ENCODE measurements at regions not wholly inside any gene's neighbourhood (a gene's known extent, or its start where the extent isn't known, plus 50 kb on each side); places are given as distances from the start of the nearest gene placed in this dataset.
"Not testable (repeated sequence)": the region's sequence is repeated elsewhere in the genome, so short reads cannot be mapped to it uniquely, and the experiment has no call there.

- no peak for DNase-seq (ENCODE audit: extremely low spot score)
- WGBS, result 53% methylated on average over 2 of the region's 2 CpGs
- H3K27me3 ChIP-seq, result no peaks in the 10 kb centered on the region
- no peaks in the 10 kb centered on the region for H3K36me3 ChIP-seq
- no peak overlapping the region for H3K4me3 ChIP-seq
- H3K27ac ChIP-seq (replicated peaks in 1 of 4), result no peak overlapping the region
- H3K9me3 ChIP-seq, result no peaks in the 10 kb centered on the region
- H3K4me1 ChIP-seq, result no peaks in the 10 kb centered on the region
- intact Hi-C loops (cut with DNase I), result no loop called here
- TF ChIP-seq CTCF (IDR thresholded peaks at IDR 0.05), result no peak
- no peak for TF ChIP-seq POLR2AphosphoS5 (IDR thresholded peaks at IDR 0.05)
- TF ChIP-seq POLR2A (IDR thresholded peaks at IDR 0.05; ENCODE audit: low read depth), result no peak
- no peak for TF ChIP-seq EP300 (IDR thresholded peaks at IDR 0.05)
Observed at GRCh38 chr3:5707794-5708193, 520.3 kb downstream of the EDEM1 start.

DNA sequence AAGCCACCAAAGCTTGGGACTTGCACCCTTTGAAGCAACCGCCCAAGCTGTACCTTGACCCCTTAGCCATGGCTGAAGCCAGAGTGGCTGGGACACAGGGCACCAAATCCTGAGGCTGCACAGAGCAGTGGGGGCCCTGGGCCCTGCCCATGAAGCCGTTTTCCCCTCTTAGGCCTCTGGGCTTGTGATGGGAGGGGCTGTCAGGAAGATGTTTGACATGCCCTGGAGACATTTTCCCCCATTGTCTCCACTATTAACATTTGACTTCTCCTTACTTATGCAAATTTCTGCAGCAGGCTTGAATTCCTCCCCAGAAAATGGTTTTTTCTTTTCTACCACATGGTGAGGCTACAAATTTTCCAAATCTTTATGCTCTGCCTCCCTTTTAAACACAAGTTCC lies 522.2 kb downstream of the EDEM1 start:
- no peak for DNase-seq (ENCODE audit: extremely low spot score)
- intact Hi-C loops (cut with DNase I), result no loop called here
- Histone ChIP-seq H3K4me1 (no peaks in the 10 kb centered on the region), H3K27me3 (no peaks in the 10 kb centered on the region), H3K27ac (replicated peaks in 1 of 4) (no peak overlapping the region), H3K4me3 (no peak overlapping the region), H3K36me3 (no peaks in the 10 kb centered on the region), H3K9me3 (no peaks in the 10 kb centered on the region)
- TF ChIP-seq POLR2A (IDR thresholded peaks at IDR 0.05; ENCODE audit: low read depth) (no peak), POLR2AphosphoS5 (IDR thresholded peaks at IDR 0.05) (no peak), CTCF (IDR thresholded peaks at IDR 0.05) (no peak), EP300 (IDR thresholded peaks at IDR 0.05) (no peak)
- WGBS, result 69% methylated on average over 2 of the region's 2 CpGs

GRCh38 chr3:5710718-5711117 lies 523.2 kb downstream of the EDEM1 start:
- DNase-seq (ENCODE audit: extremely low spot score), result no peak
- Histone ChIP-seq H3K27ac (replicated peaks in 1 of 4) (no peak overlapping the region), H3K4me3 (no peak overlapping the region), H3K9me3 (no peaks in the 10 kb centered on the region), H3K27me3 (no peaks in the 10 kb centered on the region), H3K4me1 (no peaks in the 10 kb centered on the region), H3K36me3 (no peaks in the 10 kb centered on the region)
- intact Hi-C loops (cut with DNase I), result no loop called here
- no peak for TF ChIP-seq EP300 (IDR thresholded peaks at IDR 0.05)
- no peak for TF ChIP-seq CTCF (IDR thresholded peaks at IDR 0.05)
- WGBS, result 71% methylated on average over 3 of the region's 3 CpGs

- Histone ChIP-seq H3K27me3 (no peaks in the 10 kb centered on the region), H3K4me3 (no peak overlapping the region), H3K9me3 (no peaks in the 10 kb centered on the region), H3K36me3 (no peaks in the 10 kb centered on the region), H3K27ac (replicated peaks in 1 of 4) (no peak overlapping the region), H3K4me1 (no peaks in the 10 kb centered on the region)
- DNase-seq (ENCODE audit: extremely low spot score), result no peak
- WGBS, result 77% methylated on average over 1 of the region's 1 CpG
- TF ChIP-seq CTCF (IDR thresholded peaks at IDR 0.05) (no peak), POLR2AphosphoS5 (IDR thresholded peaks at IDR 0.05) (no peak), EP300 (IDR thresholded peaks at IDR 0.05) (no peak), POLR2A (IDR thresholded peaks at IDR 0.05; ENCODE audit: low read depth) (no peak)
- intact Hi-C loops (cut with DNase I), result no loop called here
Observed at GRCh38 chr3:5717254-5717653, 529.7 kb downstream of the EDEM1 start.

GRCh38 chr3:5719668-5720067 lies 532.2 kb downstream of the EDEM1 start:
- intact Hi-C loops (cut with DNase I), result not testable (repeated sequence)

More at GRCh38 chr3:5719668-5720067, 532.2 kb downstream of the EDEM1 start:
- H3K9me3 ChIP-seq; H3K27ac ChIP-seq (replicated peaks in 1 of 4); DNase-seq (ENCODE audit: extremely low spot score); H3K27me3 ChIP-seq; H3K36me3 ChIP-seq; H3K4me3 ChIP-seq; H3K4me1 ChIP-seq: not testable (repeated sequence)
